Endodermal cell (in vitro differentiated cells): ENCODE measurements at regions not wholly inside any gene's neighbourhood (a gene's known extent, or its start where the extent isn't known, plus 50 kb on each side); places are given as distances from the start of the nearest gene placed in this dataset.

Experiments
- DNase-seq: peaks from one replicate; pipeline ENCODE4 v3.0.0-alpha.2; 2017
- H3K27ac ChIP-seq: 2 replicates; pipeline ENCODE4 v1.5.1; 2013; ENCODE audit warnings: mild to moderate bottlenecking, low read depth, low read length, moderate library complexity
- H3K27me3 ChIP-seq: 2 replicates; pipeline ENCODE4 v1.6.1; 2013; ENCODE audit warnings: mild to moderate bottlenecking, low read length, moderate library complexity; ENCODE audit not compliant: insufficient read depth, control insufficient read depth, poor library complexity, severe bottlenecking
- H3K36me3 ChIP-seq: 2 replicates; pipeline ENCODE4 v1.7.0; 2013; ENCODE audit warnings: mild to moderate bottlenecking, low read length, moderate library complexity; ENCODE audit not compliant: control insufficient read depth, insufficient read depth
- H3K4me1 ChIP-seq: one replicate; pipeline ENCODE4 v1.7.0; 2013; ENCODE audit warnings: low read length; ENCODE audit not compliant: control insufficient read depth, insufficient read depth
- H3K4me3 ChIP-seq: 2 replicates; pipeline ENCODE4 v1.5.1; 2013; ENCODE audit warnings: mild to moderate bottlenecking, low read length, moderate library complexity
- H3K9ac ChIP-seq: 2 replicates; pipeline ENCODE4 v1.6.1; 2013; ENCODE audit warnings: mild to moderate bottlenecking, low read length, moderate library complexity; ENCODE audit not compliant: poor library complexity, severe bottlenecking; ENCODE audit errors: extremely low read depth
- H3K9me3 ChIP-seq: 2 replicates; pipeline ENCODE4 v1.6.1; 2013; ENCODE audit warnings: mild to moderate bottlenecking, low read length, moderate library complexity; ENCODE audit not compliant: control insufficient read depth
- H3K27ac Mint-ChIP-seq: 2 replicates; pipeline ENCODE4 v1.8.0; 2020; ENCODE audit warnings: mixed read lengths
- H3K27me3 Mint-ChIP-seq: 2 replicates; pipeline ENCODE4 v1.8.0; 2021; ENCODE audit warnings: mild to moderate bottlenecking, mixed read lengths; ENCODE audit not compliant: insufficient read depth
- H3K36me3 Mint-ChIP-seq: 2 replicates; pipeline ENCODE4 v1.8.0; 2020; ENCODE audit warnings: low read depth, mixed read lengths
- H3K4me1 Mint-ChIP-seq: 2 replicates; pipeline ENCODE4 v1.8.0; 2020; ENCODE audit warnings: mixed read lengths
- H3K4me3 Mint-ChIP-seq: 2 replicates; pipeline ENCODE4 v1.8.0; 2020; ENCODE audit warnings: mild to moderate bottlenecking, moderate library complexity, mixed read lengths
- H3K9me3 Mint-ChIP-seq: 2 replicates; pipeline ENCODE4 v1.8.0; 2020; ENCODE audit warnings: mild to moderate bottlenecking, mixed read lengths
- CTCF ChIP-seq: fragments of 200-600 bp; sonication (generic); conservative IDR thresholded peaks from 2 replicates; pipeline ENCODE4 v1.5.0; 2021; ENCODE audit warnings: antibody characterized with exemption, mild to moderate bottlenecking
- WGBS, 2 experiments: methylation state at CpG; one replicate each; pipeline versions ENCODE4 v1.1.5 to v1.1.7; 2013; ENCODE audit warnings: missing lambda C conversion rate in 2 of 2, mixed read lengths in 1 of 2; ENCODE audit not compliant: insufficient coverage in 1 of 2, insufficient read length in 1 of 2; 5-methylcytosine and 5-hydroxymethylcytosine counted together

GRCh38 chr4:18398661-18399060 lies 377.1 kb upstream of the LCORL start:
- Histone ChIP-seq H3K27me3 (no peaks in the 10 kb centered on the region), H3K27ac (no peak overlapping the region), H3K9ac (no peak overlapping the region), H3K36me3 (no peaks in the 10 kb centered on the region), H3K4me1 (no peaks in the 10 kb centered on the region), H3K9me3 (no peaks in the 10 kb centered on the region), H3K4me3 (no peak overlapping the region)
- no peaks in the 10 kb centered on the region for H3K27me3 Mint-ChIP-seq
- peak overlapping the region; percentile 35 for H3K27ac Mint-ChIP-seq
- H3K4me1 Mint-ChIP-seq = peaks cover 5% of the 10 kb centered on the region
- no peaks in the 10 kb centered on the region for H3K36me3 Mint-ChIP-seq
- no peak overlapping the region for H3K4me3 Mint-ChIP-seq
- no peak for TF ChIP-seq CTCF
- H3K9me3 Mint-ChIP-seq = no peaks in the 10 kb centered on the region
- 73% methylated on average over 5 of the region's 5 CpGs; no CpG with 5 or more reads in 1 of the 2 experiments for WGBS, 2 experiments
- no peak for DNase-seq

- no peak for DNase-seq
- no peaks in the 10 kb centered on the region for H3K9me3 ChIP-seq
- no peaks in the 10 kb centered on the region for H3K27me3 Mint-ChIP-seq
- TF ChIP-seq CTCF = no peak
- no peak overlapping the region for H3K4me3 Mint-ChIP-seq
- H3K9ac ChIP-seq = no peak overlapping the region
- H3K36me3 ChIP-seq = no peaks in the 10 kb centered on the region
- 69 to 84% methylated on average over 3 to 5 of the region's 5 CpGs for WGBS, 2 experiments
- no peaks in the 10 kb centered on the region for H3K36me3 Mint-ChIP-seq
- peaks cover 5% of the 10 kb centered on the region for H3K4me1 Mint-ChIP-seq
- no peaks in the 10 kb centered on the region for H3K9me3 Mint-ChIP-seq
- no peaks in the 10 kb centered on the region for H3K4me1 ChIP-seq
- H3K4me3 ChIP-seq = no peak overlapping the region
- no peaks in the 10 kb centered on the region for H3K27me3 ChIP-seq
- no peak overlapping the region for H3K27ac Mint-ChIP-seq
- no peak overlapping the region for H3K27ac ChIP-seq
Measured at GRCh38 chr4:18397681-18398390, 376.3 kb upstream of the LCORL start.

- H3K9me3 ChIP-seq = no peaks in the 10 kb centered on the region
- peaks cover 5% of the 10 kb centered on the region for H3K4me1 Mint-ChIP-seq
- no peaks in the 10 kb centered on the region for H3K36me3 Mint-ChIP-seq
- DNase-seq = no peak
- no peak overlapping the region for H3K27ac Mint-ChIP-seq
- H3K4me3 ChIP-seq = no peak overlapping the region
- H3K4me3 Mint-ChIP-seq = no peak overlapping the region
- 88 to 100% methylated on average over 1 of the region's 1 CpG for WGBS, 2 experiments
- no peaks in the 10 kb centered on the region for H3K4me1 ChIP-seq
- no peaks in the 10 kb centered on the region for H3K27me3 ChIP-seq
- no peak for TF ChIP-seq CTCF
- no peak overlapping the region for H3K9ac ChIP-seq
- no peaks in the 10 kb centered on the region for H3K27me3 Mint-ChIP-seq
- no peaks in the 10 kb centered on the region for H3K36me3 ChIP-seq
- no peak overlapping the region for H3K27ac ChIP-seq
- no peaks in the 10 kb centered on the region for H3K9me3 Mint-ChIP-seq
Measured at GRCh38 chr4:18394656-18395055, 373.1 kb upstream of the LCORL start.
